GM18873 (cell line): ENCODE measurements at regions not wholly inside any gene's neighbourhood (a gene's known extent, or its start where the extent isn't known, plus 50 kb on each side); places are given as distances from the start of the nearest gene placed in this dataset.

Source experiments
- ATAC-seq: cut with Tn5 transposase; IDR thresholded peaks from one replicate; pipeline ENCODE4 v1.9.1; 2021; ENCODE audit warnings: mild to moderate bottlenecking, moderate library complexity, moderate number of reproducible peaks; ENCODE audit not compliant: unreplicated experiment, low FRiP score

DNA sequence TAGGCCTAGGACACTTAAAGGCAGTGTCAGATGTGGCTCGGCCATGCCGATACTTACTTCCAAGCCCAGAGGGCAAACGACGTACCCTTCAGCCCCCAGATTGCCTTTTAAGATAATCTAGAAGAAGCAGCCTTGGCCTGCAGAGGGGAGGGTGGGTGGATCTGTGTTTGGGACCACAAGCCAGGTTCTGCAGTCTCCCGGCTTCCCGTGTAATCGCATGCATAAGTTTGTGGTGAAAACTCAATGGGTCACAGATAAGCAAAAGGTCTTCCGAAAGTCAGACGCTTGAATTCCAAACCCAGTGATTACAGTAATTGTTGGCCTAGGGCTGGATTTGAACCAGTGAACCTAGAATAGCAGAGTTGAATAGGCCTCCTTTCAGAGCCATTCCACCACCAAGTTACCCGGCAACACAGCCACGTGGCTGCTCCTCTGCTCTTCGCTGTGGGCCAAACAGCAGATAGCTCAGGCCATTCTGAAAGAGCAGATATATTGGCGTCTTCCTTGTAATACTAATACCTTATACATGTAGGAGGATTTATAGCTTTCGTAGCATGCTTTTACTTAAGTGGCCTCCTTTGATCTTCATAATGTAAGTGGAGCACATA is 170.8 kb upstream of the CADM1 start:
- no peak for ATAC-seq

GRCh38 chr11:115674176-115674936 is 170.1 kb upstream of the CADM1 start:
- ATAC-seq = no peak

GRCh38 chr11:115673720-115674119 is 169.5 kb upstream of the CADM1 start:
- no peak for ATAC-seq

GRCh38 chr11:115672999-115673411 is 168.8 kb upstream of the CADM1 start:
- ATAC-seq = no peak

DNA sequence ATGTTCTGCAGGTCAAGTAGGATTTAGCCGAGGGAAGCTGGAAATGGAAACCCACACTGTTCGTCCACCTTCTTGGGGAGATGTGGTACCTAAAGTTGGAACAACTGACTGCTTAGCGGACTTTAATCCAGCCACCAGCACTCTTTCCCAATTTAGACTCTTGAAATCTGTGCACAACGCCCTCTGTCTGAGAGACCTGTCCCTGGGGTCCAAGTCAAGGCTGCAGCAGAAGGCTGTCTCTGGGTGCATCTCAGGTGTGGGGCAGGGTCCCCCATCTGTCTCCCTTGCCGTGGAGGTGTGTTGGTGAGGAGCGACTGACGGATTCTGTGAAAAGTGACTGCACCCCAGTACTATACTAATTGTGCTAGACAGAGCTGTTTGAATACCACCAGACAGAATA is 168.2 kb upstream of the CADM1 start:
- ATAC-seq = no peak

DNA sequence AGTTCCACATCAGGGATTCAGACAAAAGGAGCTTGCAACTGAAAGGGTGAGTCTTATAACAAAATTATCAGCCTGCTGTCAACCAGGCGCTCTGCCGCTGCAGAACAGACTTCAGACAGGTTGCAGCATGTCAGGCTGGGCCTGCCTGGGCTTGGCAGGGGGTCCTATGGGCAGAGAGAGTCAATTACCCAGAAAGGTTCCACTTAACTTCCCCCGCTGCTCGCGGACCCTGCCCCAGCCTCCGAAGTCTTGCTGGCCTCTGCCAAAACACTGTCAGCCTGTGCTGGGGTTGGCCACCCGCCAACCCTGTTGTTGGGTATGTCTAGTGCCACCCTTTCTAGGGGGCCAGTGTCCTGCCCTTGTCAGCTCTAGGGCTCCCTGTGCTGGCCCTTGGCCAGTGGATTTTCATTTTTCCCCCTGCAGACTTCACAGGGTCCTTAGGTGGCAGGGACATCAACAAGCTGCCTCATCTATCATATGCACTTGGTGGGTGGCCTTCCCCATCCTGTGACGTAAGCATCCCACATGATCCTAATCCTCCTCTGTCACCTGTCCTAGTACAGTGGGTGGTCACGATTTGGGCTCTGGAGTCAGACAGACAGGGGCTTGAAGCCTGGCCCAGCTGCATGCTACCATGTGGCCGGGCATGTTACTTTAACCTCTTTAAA is 166.5 kb upstream of the CADM1 start:
- no peak for ATAC-seq

DNA sequence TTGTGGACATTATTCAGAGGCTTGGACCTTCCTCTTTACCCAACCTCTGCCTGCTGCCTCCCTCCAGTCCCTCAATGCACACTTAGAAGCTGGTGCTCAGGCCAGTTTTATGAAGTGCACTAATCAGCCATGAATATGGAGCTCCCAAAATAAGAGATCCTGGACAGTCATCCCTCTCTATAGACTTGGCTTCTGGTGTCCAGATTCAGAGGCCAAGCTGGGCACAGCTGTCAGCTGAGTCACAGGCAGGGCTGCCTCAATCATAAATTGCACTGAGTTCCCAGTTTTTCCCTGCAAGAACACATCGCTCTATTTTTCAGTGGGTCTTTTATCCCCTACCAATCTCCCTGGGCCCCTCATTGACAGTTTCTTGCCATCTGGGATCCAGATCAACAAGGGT is 161.7 kb upstream of the CADM1 start:
- no peak for ATAC-seq

DNA sequence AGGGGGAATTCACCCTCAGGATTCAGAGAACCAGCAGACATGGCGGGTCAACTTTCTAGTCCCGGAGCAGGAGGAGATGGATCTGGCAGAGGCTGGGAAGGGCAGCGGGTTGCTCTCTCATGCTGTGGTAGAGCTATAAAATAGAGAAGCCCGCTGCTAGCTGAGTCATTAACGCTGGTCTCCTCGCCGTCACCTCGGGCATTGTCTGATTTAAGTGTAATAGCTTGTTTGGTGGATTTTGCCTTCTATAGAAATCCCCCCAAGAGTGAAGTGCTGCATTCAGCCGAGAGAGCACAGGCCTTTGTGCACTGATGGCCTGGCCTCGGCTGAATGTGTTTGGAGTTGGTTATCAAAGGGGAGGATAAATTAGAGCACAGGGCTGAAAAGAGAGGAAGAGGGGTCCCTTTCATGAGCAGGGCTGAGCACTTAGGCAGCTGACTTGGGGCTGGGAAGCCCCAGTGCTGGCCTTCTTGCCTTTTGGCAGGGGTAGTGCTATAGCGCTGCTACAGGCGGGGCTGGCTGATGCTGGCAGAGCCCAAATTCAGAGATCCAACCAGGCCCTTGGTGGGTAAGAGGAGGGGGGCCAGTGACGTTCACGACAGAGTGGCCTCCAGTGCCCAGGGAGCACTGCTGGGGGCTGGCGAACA is 161.1 kb upstream of the CADM1 start:
- ATAC-seq = no peak

DNA sequence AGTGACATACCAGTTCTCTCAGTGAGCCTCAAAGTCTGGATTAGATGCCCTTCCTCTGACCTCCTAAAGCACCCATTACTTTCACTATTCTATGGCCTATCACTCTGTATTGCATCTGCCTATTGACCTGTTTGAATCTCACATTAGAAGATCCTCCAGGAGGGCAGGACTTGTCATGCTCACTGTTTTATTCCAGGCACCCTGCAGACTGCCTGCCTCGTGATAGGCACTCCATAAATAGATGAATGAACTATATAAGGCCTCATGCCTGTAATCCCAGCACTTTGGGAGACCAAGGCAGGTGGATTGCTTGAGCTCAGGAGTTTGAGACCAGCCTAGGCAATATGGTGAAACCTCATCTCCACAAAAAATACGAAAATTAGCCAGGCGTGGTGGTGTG is 160.1 kb upstream of the CADM1 start:
- ATAC-seq = no peak

- no peak for ATAC-seq
Measured at GRCh38 chr11:115663790-115664189, 159.6 kb upstream of the CADM1 start.

DNA sequence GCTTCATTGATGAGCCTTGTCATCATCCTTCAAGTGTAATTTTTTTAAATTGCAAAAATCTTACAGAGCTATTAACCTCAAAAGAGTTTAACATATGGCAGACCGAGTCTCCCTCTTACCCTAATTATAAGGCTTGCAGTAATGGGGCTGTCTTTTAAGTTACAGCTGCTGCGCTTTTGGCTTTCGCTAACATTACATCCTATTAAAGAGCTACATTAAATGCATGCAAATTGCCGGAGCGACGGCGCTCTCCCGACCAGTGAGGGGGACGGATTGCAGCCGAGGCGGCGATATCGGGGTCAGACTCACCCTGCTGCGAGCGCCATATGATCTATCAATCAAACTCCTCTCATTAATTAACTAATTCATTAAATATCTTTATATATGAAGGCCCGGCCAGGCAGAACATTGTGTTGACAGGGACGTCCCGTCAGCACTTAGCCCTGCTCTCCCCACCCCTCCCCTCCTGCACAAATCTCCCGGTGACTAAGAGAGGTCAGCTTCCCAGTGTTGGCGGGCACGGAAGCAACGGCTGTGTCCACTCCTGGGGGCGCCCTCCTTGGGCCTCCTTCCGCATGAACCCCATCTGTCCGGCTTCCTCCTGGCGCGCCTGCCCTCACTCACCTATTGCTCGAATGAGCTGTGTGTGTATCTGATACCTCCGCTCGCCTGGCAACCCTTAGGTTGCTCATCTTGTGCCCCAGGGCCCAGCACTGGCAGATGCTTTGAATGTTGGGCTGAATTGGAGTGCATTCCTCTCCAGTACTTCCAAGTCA is 156.0 kb upstream of the CADM1 start:
- no peak for ATAC-seq

DNA sequence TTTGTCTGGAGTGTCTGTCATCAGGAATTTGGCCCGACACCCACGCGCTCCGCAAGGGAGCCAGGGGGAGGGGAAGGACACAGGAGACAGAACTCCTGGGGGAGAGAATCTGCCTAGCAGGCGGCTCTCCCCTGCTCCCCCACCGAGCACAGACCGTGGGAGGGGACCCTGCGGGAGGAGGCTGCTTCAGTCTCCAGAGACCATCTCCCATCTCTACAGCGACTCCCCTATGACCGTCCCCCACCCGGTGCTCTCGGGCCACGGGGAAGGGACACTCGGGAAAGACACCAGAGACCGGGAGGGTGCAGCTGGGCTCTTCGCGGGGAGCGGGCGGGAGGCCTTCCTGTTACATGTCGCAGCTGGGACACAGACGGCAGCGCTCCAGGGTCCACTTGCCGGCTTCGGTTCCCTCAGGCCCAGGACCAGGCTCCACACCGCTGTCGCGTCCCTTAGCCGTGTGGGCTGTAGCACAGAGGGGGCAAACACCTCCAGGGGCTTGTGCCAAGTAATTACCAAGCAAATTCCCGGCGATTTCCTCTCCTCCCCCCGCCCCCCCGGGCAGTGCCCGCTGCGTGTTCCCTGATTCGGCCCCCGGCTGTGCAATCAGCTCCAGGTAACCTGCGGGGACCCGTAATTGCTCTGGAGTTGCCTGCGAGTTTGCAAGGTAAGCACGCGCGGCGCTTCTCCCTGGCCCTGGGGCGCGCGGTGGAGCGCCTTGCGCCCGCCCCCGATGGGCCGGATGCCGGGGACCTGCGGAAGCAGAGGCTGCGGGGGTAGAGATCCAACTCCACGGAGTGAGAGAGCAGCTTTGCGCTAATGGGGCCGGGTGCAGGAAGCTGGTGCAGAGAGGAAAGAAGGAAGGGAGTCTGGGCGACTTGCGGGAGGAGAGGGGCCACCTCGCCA is 155.1 kb upstream of the CADM1 start:
- no peak for ATAC-seq

DNA sequence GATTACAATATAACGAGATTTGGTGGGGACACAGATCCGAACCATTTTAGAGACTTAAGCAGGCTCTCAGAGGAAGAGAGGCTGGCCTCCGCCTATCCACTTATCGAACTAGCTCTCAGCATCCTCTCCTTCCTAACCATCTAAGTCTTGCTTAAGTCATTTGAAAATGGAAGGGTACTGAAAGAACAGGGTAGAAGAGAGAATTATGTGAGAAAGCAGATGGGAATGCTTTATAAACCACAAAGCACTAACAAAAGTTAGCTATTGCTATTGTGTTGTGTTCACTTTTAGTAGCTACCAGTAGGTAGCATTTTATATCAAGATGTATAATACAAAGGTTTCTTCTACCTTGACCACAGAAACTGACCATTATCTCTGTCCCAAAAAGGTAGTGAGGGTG is 153.4 kb upstream of the CADM1 start:
- ATAC-seq = no peak

GRCh38 chr11:115656669-115657068 is 152.5 kb upstream of the CADM1 start:
- no peak for ATAC-seq

DNA sequence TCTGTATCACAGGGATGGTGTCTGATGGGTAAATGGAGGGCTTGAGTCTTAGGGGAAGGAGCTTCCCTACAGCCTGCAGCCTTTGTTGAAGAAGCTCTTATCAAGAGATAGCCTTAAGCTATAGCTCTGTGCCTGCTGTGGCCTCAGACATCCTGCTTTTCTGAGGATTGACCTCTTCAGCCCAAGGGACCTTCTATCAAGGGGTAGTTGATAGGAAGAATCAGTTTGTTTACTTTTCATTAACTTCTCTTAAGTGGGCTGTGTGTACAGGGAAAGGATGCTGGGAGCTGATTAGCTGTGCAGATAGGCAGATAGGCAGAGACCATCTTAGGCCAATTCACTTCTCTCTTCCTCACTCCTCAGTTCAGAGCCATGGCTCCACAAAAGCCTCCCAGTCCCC is 151.8 kb upstream of the CADM1 start:
- no peak for ATAC-seq

DNA sequence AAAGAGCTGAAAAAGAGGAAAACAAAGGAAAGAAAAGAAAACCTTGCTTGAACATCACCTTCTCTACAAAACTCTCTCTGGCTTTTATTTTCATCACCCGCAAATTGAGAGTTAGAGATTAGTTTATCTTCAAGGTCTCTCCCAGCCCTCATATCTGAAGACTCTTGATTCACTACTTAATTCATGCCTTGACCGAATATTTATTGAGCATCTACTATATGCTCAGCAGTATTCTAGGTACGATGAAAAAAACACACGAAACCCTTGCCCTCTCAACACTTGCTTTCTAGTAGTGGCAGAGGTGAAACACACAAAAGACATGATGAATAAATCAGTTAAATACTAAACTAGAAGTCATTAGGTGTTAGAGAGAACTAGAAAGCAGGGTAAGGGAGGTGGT is 150.6 kb upstream of the CADM1 start:
- ATAC-seq = no peak

GRCh38 chr11:115653926-115654325 is 149.7 kb upstream of the CADM1 start:
- ATAC-seq = no peak

- no peak for ATAC-seq
Measured at GRCh38 chr11:115653076-115653475, 148.9 kb upstream of the CADM1 start.

DNA sequence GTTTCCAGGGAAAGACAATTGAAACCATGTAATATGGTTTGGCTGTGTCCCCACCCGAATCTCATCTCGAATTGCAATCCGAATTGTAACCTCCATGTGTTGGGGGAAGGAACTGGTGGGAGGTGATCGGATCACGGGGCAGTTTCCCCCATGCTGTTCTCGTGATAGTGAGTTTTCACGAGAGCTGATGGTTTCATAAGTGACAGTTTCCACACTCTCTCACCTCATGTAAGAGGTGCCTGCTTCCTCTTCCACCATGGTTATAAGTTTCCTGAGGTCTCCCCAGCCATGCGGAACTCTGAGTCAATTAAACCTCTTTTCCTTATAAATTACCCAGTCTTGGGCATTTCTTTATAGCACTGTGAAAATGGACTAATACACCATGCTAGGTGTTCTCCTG is 148.3 kb upstream of the CADM1 start:
- ATAC-seq = no peak

DNA sequence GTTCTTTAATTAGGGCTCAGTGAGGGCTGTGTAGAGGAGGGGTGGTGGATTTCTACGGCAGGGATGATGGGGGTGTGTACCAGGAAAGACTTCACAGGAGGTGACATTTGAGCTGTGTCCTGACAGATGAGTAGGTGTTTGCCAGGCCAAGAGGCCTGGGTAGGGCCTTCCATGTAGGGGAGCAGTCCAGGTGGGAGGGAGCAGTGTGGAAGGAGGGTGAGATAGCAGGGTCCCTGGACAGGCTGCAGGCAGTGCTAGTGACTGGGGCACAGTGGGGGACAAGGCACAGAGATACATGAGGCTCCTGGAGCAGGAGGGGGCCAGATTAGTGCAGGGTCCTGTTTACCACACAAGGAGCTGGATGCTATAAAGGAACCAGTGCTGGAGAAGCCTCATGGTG is 147.9 kb upstream of the CADM1 start:
- no peak for ATAC-seq
